ENCODE measurements at regions not wholly inside any gene's neighbourhood (a gene's known extent, or its start where the extent isn't known, plus 50 kb on each side); places are given as distances from the start of the nearest gene placed in this dataset.

DNA sequence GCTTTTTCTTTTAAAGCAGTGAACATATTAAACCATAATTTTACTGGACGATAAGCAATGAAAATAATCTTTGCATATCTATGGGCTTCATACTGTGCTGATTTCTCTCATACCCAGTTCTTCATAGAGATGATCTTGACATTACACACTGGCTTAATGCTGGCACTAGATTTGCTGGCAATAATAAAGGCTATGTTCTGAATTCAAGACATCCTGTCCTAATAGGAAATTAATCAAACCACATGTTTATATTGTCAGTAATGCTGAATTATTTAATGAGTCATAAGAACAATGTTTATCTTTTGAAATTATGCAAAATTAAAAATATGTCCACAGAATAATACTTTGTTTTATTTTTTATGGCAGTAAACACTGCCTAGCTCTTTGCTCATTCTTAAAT, 643.2 kb downstream of the OTOL1 start:
- Histone ChIP-seq H3K79me2 (ENCODE audit: insufficient read depth, low read length) (no peaks in the 10 kb centered on the region), H3K4me3 (ENCODE audit: insufficient read depth, low read length) (no peak overlapping the region), H4K20me1 (ENCODE audit: insufficient read depth, low read length) (no peaks in the 10 kb centered on the region), H3K27ac (ENCODE audit: low read depth, low read length) (no peak overlapping the region), H3K4me2 (ENCODE audit: insufficient read depth, low read length) (no peak overlapping the region), H3K4me1 (ENCODE audit: insufficient read depth, low read length) (peaks cover 33% of the 10 kb centered on the region), H3K27me3 (ENCODE audit: insufficient read depth, low read length) (no peaks in the 10 kb centered on the region), H3K36me3 (ENCODE audit: insufficient read depth, low read length) (no peaks in the 10 kb centered on the region), H2AFZ (ENCODE audit: low read length) (no peak overlapping the region), H3K9me3 (ENCODE audit: low read depth, low read length) (no peaks in the 10 kb centered on the region)
- TF ChIP-seq, protein P1, sequence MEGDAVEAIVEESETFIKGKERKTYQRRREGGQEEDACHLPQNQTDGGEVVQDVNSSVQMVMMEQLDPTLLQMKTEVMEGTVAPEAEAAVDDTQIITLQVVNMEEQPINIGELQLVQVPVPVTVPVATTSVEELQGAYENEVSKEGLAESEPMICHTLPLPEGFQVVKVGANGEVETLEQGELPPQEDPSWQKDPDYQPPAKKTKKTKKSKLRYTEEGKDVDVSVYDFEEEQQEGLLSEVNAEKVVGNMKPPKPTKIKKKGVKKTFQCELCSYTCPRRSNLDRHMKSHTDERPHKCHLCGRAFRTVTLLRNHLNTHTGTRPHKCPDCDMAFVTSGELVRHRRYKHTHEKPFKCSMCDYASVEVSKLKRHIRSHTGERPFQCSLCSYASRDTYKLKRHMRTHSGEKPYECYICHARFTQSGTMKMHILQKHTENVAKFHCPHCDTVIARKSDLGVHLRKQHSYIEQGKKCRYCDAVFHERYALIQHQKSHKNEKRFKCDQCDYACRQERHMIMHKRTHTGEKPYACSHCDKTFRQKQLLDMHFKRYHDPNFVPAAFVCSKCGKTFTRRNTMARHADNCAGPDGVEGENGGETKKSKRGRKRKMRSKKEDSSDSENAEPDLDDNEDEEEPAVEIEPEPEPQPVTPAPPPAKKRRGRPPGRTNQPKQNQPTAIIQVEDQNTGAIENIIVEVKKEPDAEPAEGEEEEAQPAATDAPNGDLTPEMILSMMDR (IDR thresholded peaks at IDR 0.05; ENCODE audit: extremely low read depth, low read depth, low read length): no peak
- no peak for DNase-seq (ENCODE audit: insufficient read length, low spot score, missing footprints)

DNA sequence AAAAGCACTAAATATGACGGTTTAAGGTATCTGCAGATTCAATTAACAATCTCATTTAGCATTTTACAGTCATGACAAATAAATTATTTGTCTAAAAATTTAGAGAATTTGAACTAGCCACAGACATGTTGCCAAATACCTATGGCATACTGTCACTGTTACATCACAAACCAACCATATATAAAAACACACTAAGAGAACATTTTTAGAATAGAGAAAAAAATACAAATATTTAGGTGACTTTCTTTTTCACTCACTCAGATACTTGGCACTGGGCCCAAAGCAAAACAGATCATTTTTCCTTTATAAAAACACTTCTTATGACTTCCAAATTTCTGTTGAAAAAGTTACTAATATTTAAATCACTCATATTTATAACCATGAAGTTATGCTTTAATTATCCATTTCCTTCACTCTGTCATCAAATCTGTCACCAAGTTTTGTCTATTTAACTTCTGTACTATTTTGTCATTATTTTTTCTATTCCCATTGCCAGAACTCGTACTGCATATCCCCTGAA, 644.7 kb downstream of the OTOL1 start:
- peaks cover 33% of the 10 kb centered on the region for H3K4me1 ChIP-seq (ENCODE audit: insufficient read depth, low read length)
- no peak overlapping the region for H3K4me3 ChIP-seq (ENCODE audit: insufficient read depth, low read length)
- H3K79me2 ChIP-seq (ENCODE audit: insufficient read depth, low read length): no peaks in the 10 kb centered on the region
- H3K9me3 ChIP-seq (ENCODE audit: low read depth, low read length): no peaks in the 10 kb centered on the region
- H4K20me1 ChIP-seq (ENCODE audit: insufficient read depth, low read length): no peaks in the 10 kb centered on the region
- no peak overlapping the region for H2AFZ ChIP-seq (ENCODE audit: low read length)
- TF ChIP-seq, protein P1 (IDR thresholded peaks at IDR 0.05; ENCODE audit: extremely low read depth, low read depth, low read length): no peak
- peak overlapping the region; percentile 53 for H3K4me2 ChIP-seq (ENCODE audit: insufficient read depth, low read length)
- H3K27me3 ChIP-seq (ENCODE audit: insufficient read depth, low read length): no peaks in the 10 kb centered on the region
- H3K27ac ChIP-seq (ENCODE audit: low read depth, low read length): peak overlapping the region; percentile 31
- no peaks in the 10 kb centered on the region for H3K36me3 ChIP-seq (ENCODE audit: insufficient read depth, low read length)
- no peak for DNase-seq (ENCODE audit: insufficient read length, low spot score, missing footprints)

DNA sequence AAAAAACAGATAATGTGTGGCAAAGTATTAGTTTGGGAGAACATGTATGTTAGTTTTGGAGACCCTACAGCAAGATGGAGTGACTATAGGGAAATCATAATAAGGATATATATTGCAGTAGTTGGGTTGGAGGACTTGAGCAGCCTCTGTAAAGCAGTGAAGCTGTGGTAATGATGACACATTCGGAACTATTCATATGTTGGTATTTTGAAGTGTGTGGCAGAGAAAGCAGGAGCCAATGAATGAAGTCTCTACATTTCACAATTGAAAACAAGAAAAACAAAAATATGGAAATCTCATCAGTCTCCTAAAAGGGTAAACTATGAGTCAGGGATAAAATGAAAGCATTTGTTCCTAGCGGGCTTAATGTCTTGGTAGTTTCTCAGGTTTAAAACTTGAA, 645.9 kb downstream of the OTOL1 start:
- H3K4me3 ChIP-seq (ENCODE audit: insufficient read depth, low read length): no peak overlapping the region

DNA sequence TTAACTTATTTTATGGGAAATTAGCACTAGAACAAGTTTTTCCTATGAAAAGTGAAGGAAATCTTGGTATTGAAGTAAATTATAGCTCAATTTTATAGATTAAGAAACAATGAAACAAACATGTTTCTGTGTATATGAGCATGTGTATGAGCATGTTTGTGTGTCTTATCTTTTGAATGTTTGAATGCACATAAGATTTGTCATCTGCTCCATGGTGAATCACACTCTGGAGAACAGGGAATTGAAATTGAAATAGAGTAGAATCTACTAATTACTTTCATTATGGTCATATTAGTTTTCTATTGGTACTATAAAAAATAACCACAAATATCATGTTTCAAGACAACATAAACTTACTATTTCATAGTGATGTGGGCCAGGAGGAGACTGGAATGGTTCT, 646.6 kb downstream of the OTOL1 start:
- no peaks in the 10 kb centered on the region for H3K9me3 ChIP-seq (ENCODE audit: low read depth, low read length)

More for the DNA sequence above, 645.9 kb downstream of the OTOL1 start:
- no peak overlapping the region for H2AFZ ChIP-seq (ENCODE audit: low read length)
- no peaks in the 10 kb centered on the region for H3K27me3 ChIP-seq (ENCODE audit: insufficient read depth, low read length)
- no peaks in the 10 kb centered on the region for H4K20me1 ChIP-seq (ENCODE audit: insufficient read depth, low read length)
- no peaks in the 10 kb centered on the region for H3K9me3 ChIP-seq (ENCODE audit: low read depth, low read length)
- H3K36me3 ChIP-seq (ENCODE audit: insufficient read depth, low read length): no peaks in the 10 kb centered on the region
- H3K4me1 ChIP-seq (ENCODE audit: insufficient read depth, low read length): peaks cover 33% of the 10 kb centered on the region
- TF ChIP-seq, protein P1 (IDR thresholded peaks at IDR 0.05; ENCODE audit: extremely low read depth, low read depth, low read length): no peak
- peak overlapping the region; percentile 53 for H3K4me2 ChIP-seq (ENCODE audit: insufficient read depth, low read length)
- H3K27ac ChIP-seq (ENCODE audit: low read depth, low read length): peak overlapping the region; percentile 51
- no peaks in the 10 kb centered on the region for H3K79me2 ChIP-seq (ENCODE audit: insufficient read depth, low read length)
- DNase-seq (ENCODE audit: insufficient read length, low spot score, missing footprints): no peak

More for the DNA sequence above, 646.6 kb downstream of the OTOL1 start:
- Histone ChIP-seq H4K20me1 (ENCODE audit: insufficient read depth, low read length) (no peaks in the 10 kb centered on the region), H3K4me1 (ENCODE audit: insufficient read depth, low read length) (peaks cover 33% of the 10 kb centered on the region), H3K27ac (ENCODE audit: low read depth, low read length) (peak overlapping the region; percentile 51), H3K27me3 (ENCODE audit: insufficient read depth, low read length) (no peaks in the 10 kb centered on the region), H2AFZ (ENCODE audit: low read length) (no peak overlapping the region), H3K4me3 (ENCODE audit: insufficient read depth, low read length) (no peak overlapping the region), H3K79me2 (ENCODE audit: insufficient read depth, low read length) (no peaks in the 10 kb centered on the region), H3K4me2 (ENCODE audit: insufficient read depth, low read length) (peak overlapping the region; percentile 53), H3K36me3 (ENCODE audit: insufficient read depth, low read length) (no peaks in the 10 kb centered on the region)
- DNase-seq (ENCODE audit: insufficient read length, low spot score, missing footprints): no peak
- TF ChIP-seq, protein P1 (IDR thresholded peaks at IDR 0.05; ENCODE audit: extremely low read depth, low read depth, low read length): no peak

Data from osteoblast (primary cell).